H1 (cell line): ENCODE measurements at regions not wholly inside any gene's neighbourhood (a gene's known extent, or its start where the extent isn't known, plus 50 kb on each side); places are given as distances from the start of the nearest gene placed in this dataset.

Experiments
- CTCF ChIA-PET: fragments of 300-600 bp; sonication (Branson Sonifier 250); formaldehyde crosslinking; loops from one replicate; lab custom pipeline; 2021; ENCODE audit not compliant: partially characterized antibody; lab: Charles Lee
- POLR2A ChIA-PET: fragments of 300-600 bp; sonication (Branson Sonifier 250); formaldehyde crosslinking; loops from one replicate; lab custom pipeline; 2021; ENCODE audit warnings: inconsistent platforms; ENCODE audit not compliant: partially characterized antibody; lab: Charles Lee
- DNase-seq, 2 experiments: peaks; one replicate each; pipeline versions ENCODE4 v3.0.0 to v3.0.0-alpha.2; 2010 to 2022; ENCODE audit warnings: low spot score in 2 of 2, low read depth in 1 of 2, mixed read lengths in 1 of 2
- FAIRE-seq: peaks from 2 replicates; lab custom pipeline; 2011; peaks lifted over from hg19 to GRCh38; lab: Jason Lieb, UNC
- H2AFZ ChIP-seq: 2 replicates; pipeline ENCODE4 v1.8.1; 2012; ENCODE audit warnings: low read length, inconsistent platforms
- H2AK5ac ChIP-seq: 2 replicates; pipeline ENCODE4 v1.6.1; 2013; ENCODE audit warnings: low read depth, low read length
- H2BK120ac ChIP-seq: replicated peaks from 2 replicates; pipeline ENCODE3; 2013; ENCODE audit warnings: low read depth, low read length, inconsistent platforms
- H2BK12ac ChIP-seq: 2 replicates; pipeline ENCODE4 v1.6.1; 2013; ENCODE audit warnings: low read depth, low read length
- H2BK15ac ChIP-seq: 2 replicates; pipeline ENCODE4 v1.6.1; 2013; ENCODE audit warnings: low read length
- H2BK20ac ChIP-seq: 2 replicates; pipeline ENCODE4 v1.6.1; 2013; ENCODE audit warnings: low read length
- H2BK5ac ChIP-seq: 2 replicates; pipeline ENCODE4 v1.6.1; 2013; ENCODE audit warnings: low read depth, low read length
- H3K14ac ChIP-seq: 2 replicates; pipeline ENCODE4 v1.6.1; 2013; ENCODE audit warnings: inconsistent platforms; ENCODE audit not compliant: insufficient read length
- H3K18ac ChIP-seq: 2 replicates; pipeline ENCODE4 v1.6.1; 2013; ENCODE audit warnings: low read length; ENCODE audit errors: extremely low read depth
- H3K23ac ChIP-seq: 2 replicates; pipeline ENCODE4 v1.6.1; 2013; ENCODE audit warnings: inconsistent platforms; ENCODE audit not compliant: insufficient read length
- H3K23me2 ChIP-seq: 2 replicates; pipeline ENCODE4 v1.6.1; 2013; ENCODE audit warnings: low read depth, low read length
- H3K27ac ChIP-seq: 2 replicates; pipeline ENCODE4 v1.6.1; 2011; ENCODE audit warnings: low read depth, low read length, inconsistent platforms
- H3K27me3 ChIP-seq, 4 experiments: replicated peaks in 1 of 4; 1 replicate in 1 of 4; 2 replicates in 3 of 4; pipeline versions ENCODE4 v1.6.1 to v1.8.1; 2011 to 2013; ENCODE audit warnings: low read length in 3 of 4, mild to moderate bottlenecking in 3 of 4, inconsistent platforms in 2 of 4, mixed read lengths in 2 of 4, moderate library complexity in 1 of 4; ENCODE audit not compliant: control insufficient read depth in 3 of 4, insufficient read depth in 3 of 4; ENCODE audit errors: extremely low read depth in 1 of 4
- H3K36me3 ChIP-seq, 4 experiments: 2 replicates each; pipeline versions ENCODE4 v1.6.1 to v1.8.1; 2011 to 2013; ENCODE audit warnings: mild to moderate bottlenecking in 4 of 4, low read length in 3 of 4, moderate library complexity in 2 of 4, control low read depth in 1 of 4, inconsistent platforms in 1 of 4; ENCODE audit not compliant: insufficient read depth in 4 of 4, control insufficient read depth in 2 of 4
- H3K4ac ChIP-seq: replicated peaks from 2 replicates; pipeline ENCODE3; 2013; ENCODE audit warnings: low read length, low read depth, mixed read lengths, inconsistent platforms; ENCODE audit not compliant: insufficient read length
- H3K4me1 ChIP-seq, 4 experiments: replicated peaks in 1 of 4; 1 replicate in 1 of 4; 2 replicates in 3 of 4; pipeline versions ENCODE4 v1.6.1 to v1.8.1; 2011 to 2013; ENCODE audit warnings: low read length in 3 of 4, inconsistent platforms in 2 of 4, mixed read lengths in 1 of 4; ENCODE audit not compliant: insufficient read depth in 4 of 4, control insufficient read depth in 3 of 4
- H3K4me2 ChIP-seq, 2 experiments: 2 replicates each; pipeline versions ENCODE4 v1.6.1 to v1.8.1; 2011 to 2013; ENCODE audit warnings: low read depth in 2 of 2, low read length in 2 of 2, control low read depth in 1 of 2, inconsistent platforms in 1 of 2, mild to moderate bottlenecking in 1 of 2; ENCODE audit not compliant: insufficient read depth in 1 of 2
- H3K4me3 ChIP-seq, 4 experiments: fragments of 200-600, 300-600 bp in 1 of 4; sonication (generic), shearing (Covaris generic), sonication (Bioruptor Twin) in 1 of 4; 2 replicates each; pipeline versions ENCODE4 v1.5.1 to v1.8.1; 2011 to 2016; ENCODE audit warnings: low read length in 4 of 4, low read depth in 3 of 4, control low read depth in 2 of 4, inconsistent platforms in 2 of 4, mild to moderate bottlenecking in 2 of 4, mixed read lengths in 1 of 4, moderate library complexity in 1 of 4; ENCODE audit not compliant: insufficient read depth in 2 of 4; ENCODE audit errors: extremely low read depth in 1 of 4
- H3K56ac ChIP-seq: replicated peaks from 2 replicates; pipeline ENCODE3; 2013; ENCODE audit warnings: low read depth, mild to moderate bottlenecking, mixed read lengths, low read length, inconsistent platforms; ENCODE audit not compliant: insufficient read length
- H3K79me1 ChIP-seq: 2 replicates; pipeline ENCODE4 v1.6.1; 2013; ENCODE audit warnings: low read depth, low read length, control low read depth
- H3K79me2 ChIP-seq, 2 experiments: 2 replicates each; pipeline versions ENCODE4 v1.6.1 to v1.8.1; 2012 to 2013; ENCODE audit warnings: low read length in 2 of 2, mild to moderate bottlenecking in 2 of 2, inconsistent platforms in 1 of 2; ENCODE audit not compliant: insufficient read depth in 2 of 2, control insufficient read depth in 1 of 2
- H3K9ac ChIP-seq, 4 experiments: replicated peaks in 1 of 4; 1 replicate in 1 of 4; 2 replicates in 3 of 4; pipeline versions ENCODE4 v1.6.1 to v1.8.1; 2011 to 2013; ENCODE audit warnings: low read depth in 3 of 4, low read length in 3 of 4, control low read depth in 2 of 4, mild to moderate bottlenecking in 2 of 4, moderate library complexity in 2 of 4, inconsistent platforms in 1 of 4; ENCODE audit errors: extremely low read depth in 1 of 4
- H3K9me3 ChIP-seq, 2 experiments: 2 replicates each; pipeline versions ENCODE4 v1.6.1 to v1.8.1; 2012 to 2013; ENCODE audit warnings: mild to moderate bottlenecking in 2 of 2, moderate library complexity in 2 of 2, control low read depth in 1 of 2, inconsistent platforms in 1 of 2, low read depth in 1 of 2, low read length in 1 of 2, mixed read lengths in 1 of 2; ENCODE audit not compliant: insufficient read depth in 2 of 2
- H4K20me1 ChIP-seq, 2 experiments: replicated peaks in 1 of 2; 2 replicates each; pipeline versions ENCODE3 to v1.8.1; 2011 to 2013; ENCODE audit warnings: inconsistent platforms in 2 of 2, low read length in 2 of 2, mild to moderate bottlenecking in 1 of 2; ENCODE audit not compliant: insufficient read depth in 2 of 2, control insufficient read depth in 1 of 2
- H4K5ac ChIP-seq: 2 replicates; pipeline ENCODE4 v1.6.1; 2013; ENCODE audit warnings: low read length, low read depth, mixed read lengths, inconsistent platforms; ENCODE audit not compliant: insufficient read length
- H4K8ac ChIP-seq: 2 replicates; pipeline ENCODE4 v1.8.0; 2013; ENCODE audit warnings: mild to moderate bottlenecking, moderate library complexity, low read length, inconsistent platforms; ENCODE audit not compliant: insufficient read depth; ENCODE audit errors: extremely low read depth
- H4K91ac ChIP-seq: replicated peaks from 2 replicates; pipeline ENCODE3; 2013; ENCODE audit warnings: low read length, mixed read lengths, inconsistent platforms; ENCODE audit not compliant: insufficient read length
- ASH2L ChIP-seq: fragments of 200-600, 300-600 bp; sonication (generic); IDR thresholded peaks from one replicate; pipeline ENCODE4 v1.7.1; 2017; ENCODE audit warnings: low read length
- BCL11A ChIP-seq, 2 experiments: IDR thresholded peaks; one replicate each; pipeline ENCODE4 v1.6.1; 2011; ENCODE audit warnings: low read depth in 2 of 2, low read length in 2 of 2, mild to moderate bottlenecking in 2 of 2
- EP300 ChIP-seq, 2 experiments: IDR thresholded peaks; 1 replicate in 1 of 2; 2 replicates in 1 of 2; pipeline ENCODE4 v1.6.1; 2011 to 2012; ENCODE audit warnings: low read depth in 2 of 2, low read length in 2 of 2, mild to moderate bottlenecking in 2 of 2, borderline replicate concordance in 1 of 2, inconsistent platforms in 1 of 2, moderate library complexity in 1 of 2
- GABPA ChIP-seq: IDR thresholded peaks from 2 replicates; pipeline ENCODE4 v1.6.1; 2011; ENCODE audit warnings: mild to moderate bottlenecking, low read length, moderate library complexity, borderline replicate concordance; ENCODE audit not compliant: insufficient read depth
- JUND ChIP-seq: IDR thresholded peaks from 2 replicates; pipeline ENCODE4 v1.6.1; 2011; ENCODE audit warnings: mild to moderate bottlenecking, improper control_type of control experiment, low read length
- KDM1A ChIP-seq: fragments of 200-600, 300-600 bp; sonication (generic); IDR thresholded peaks from 2 replicates; pipeline ENCODE4 v1.7.1; 2016; ENCODE audit warnings: mild to moderate bottlenecking, low read length, borderline replicate concordance
- KDM4A ChIP-seq: IDR thresholded peaks from one replicate; pipeline ENCODE4 v1.7.1; 2012; ENCODE audit warnings: low read depth, mild to moderate bottlenecking, moderate library complexity, low read length, inconsistent platforms; ENCODE audit not compliant: severe bottlenecking
- MAFK ChIP-seq: IDR thresholded peaks from 2 replicates; pipeline ENCODE4 v1.6.1; 2012; ENCODE audit warnings: low read depth, mild to moderate bottlenecking, improper control_type of control experiment, low read length
- MAX ChIP-seq: IDR thresholded peaks from 2 replicates; pipeline ENCODE4 v1.6.1; 2012; ENCODE audit warnings: inconsistent platforms
- RFX5 ChIP-seq: IDR thresholded peaks from 2 replicates; pipeline ENCODE4 v1.6.1; 2011; ENCODE audit warnings: low read depth, low read length, improper control_type of control experiment, borderline replicate concordance
- SIRT6 ChIP-seq: IDR thresholded peaks from one replicate; pipeline ENCODE4 v1.7.1; 2012; ENCODE audit warnings: low read length, inconsistent platforms
- SP1 ChIP-seq: IDR thresholded peaks from 2 replicates; pipeline ENCODE4 v1.6.1; 2011; ENCODE audit warnings: low read depth, low read length
- SP2 ChIP-seq: IDR thresholded peaks from 2 replicates; pipeline ENCODE4 v1.6.1; 2012; ENCODE audit warnings: mild to moderate bottlenecking, low read length, inconsistent platforms
- TCF12 ChIP-seq: IDR thresholded peaks from 2 replicates; pipeline ENCODE4 v1.6.1; 2011; ENCODE audit warnings: low read depth, mild to moderate bottlenecking, low read length
- YY1 ChIP-seq: IDR thresholded peaks from 2 replicates; pipeline ENCODE4 v1.6.1; 2011; ENCODE audit warnings: low read depth, mild to moderate bottlenecking, low read length
- WGBS, 2 experiments: shearing (Covaris generic) in 1 of 2; methylation state at CpG; one replicate each; pipeline versions ENCODE4 v1.1.6 to v1.1.7; 2013 to 2015; ENCODE audit warnings: low lambda C conversion rate in 2 of 2, mixed read lengths in 2 of 2, inconsistent platforms in 1 of 2, low coverage in 1 of 2, missing lambda C conversion rate in 1 of 2; ENCODE audit not compliant: insufficient replicate concordance in 2 of 2, insufficient coverage in 1 of 2, insufficient read length in 1 of 2; ENCODE audit errors: extremely low coverage in 1 of 2, missing lambda C conversion rate in 1 of 2; 5-methylcytosine and 5-hydroxymethylcytosine counted together

GRCh38 chr4:28686618-28687017 is 1826.0 kb downstream of the STIM2 start:
- WGBS, 2 experiments: 73% methylated on average over 4 of the region's 4 CpGs; no CpG with 5 or more reads in 1 of the 2 experiments
- H2AFZ ChIP-seq: peak overlapping the region; percentile 73; the same call in 1 of the 2 replicates
- H3K4me2 ChIP-seq: no peak overlapping the region
- H2BK5ac ChIP-seq: no peak overlapping the region
- H3K9ac ChIP-seq: no peak overlapping the region
- H2AK5ac ChIP-seq: no peak overlapping the region
- H3K56ac ChIP-seq: no peak overlapping the region
- no peaks in the 10 kb centered on the region for H4K20me1 ChIP-seq
- no peaks in the 10 kb centered on the region for H3K9me3 ChIP-seq
- peak overlapping the region; percentile 55; the same call in 1 of the 2 replicates for H2BK12ac ChIP-seq
- no peak overlapping the region for H2BK120ac ChIP-seq
- H2BK15ac ChIP-seq: no peak overlapping the region
- no peak overlapping the region for H3K4me3 ChIP-seq
- FAIRE-seq (no peak), DNase-seq (peak; percentile 27 to 62)
- no peak overlapping the region for H3K14ac ChIP-seq
- H3K4ac ChIP-seq: no peak overlapping the region
- no peak overlapping the region for H4K8ac ChIP-seq
- peak overlapping the region; percentile 51 for H2BK20ac ChIP-seq
- CTCF ChIA-PET: interaction anchor here (0.5 to 1.5 kb wide), 12 partner anchors 9 to 365 kb away, joined by 3 to 5 read pairs (median 3); no protein-coding TSS in a partner anchor
- no peak overlapping the region for H3K27ac ChIP-seq
- H3K23me2 ChIP-seq: no peaks in the 10 kb centered on the region
- no peaks in the 10 kb centered on the region for H3K36me3 ChIP-seq
- H3K79me2 ChIP-seq: no peaks in the 10 kb centered on the region
- POLR2A ChIA-PET: no interaction called here
- H3K23ac ChIP-seq: no peak overlapping the region
- no peak overlapping the region for H4K91ac ChIP-seq
- H3K4me1 ChIP-seq: peaks cover 0 to 12% (median 1%) of the 10 kb centered on the region in 4 experiments; a peak in 2 of 7 replicates
- no peaks in the 10 kb centered on the region for H3K79me1 ChIP-seq
- no peak overlapping the region for H4K5ac ChIP-seq
- H3K27me3 ChIP-seq: no peaks in the 10 kb centered on the region
- no peak overlapping the region for H3K18ac ChIP-seq
- TF ChIP-seq SP1 (no peak), TCF12 (0 out of 2 replicates have a peak, but pooled peaks have one; percentile 43), MAX (peak; percentile 38; the same call in 1 of the 2 replicates), KDM1A (no peak), JUND (0 out of 2 replicates have a peak, but pooled peaks have one; percentile 24), ASH2L (no peak), SIRT6 (no peak), SP2 (no peak), MAFK (no peak), KDM4A (no peak), BCL11A (IDR thresholded peaks at IDR 0.05; ENCODE audit: low read depth in 2 of 2, low read length in 2 of 2) (no peak), GABPA (no peak), YY1 (peak; percentile 37; the same call in 1 of the 2 replicates), RFX5 (no peak), EP300 (IDR thresholded peaks at IDR 0.05; ENCODE audit: borderline replicate concordance in 1 of 2, low read depth in 2 of 2, low read length in 2 of 2) (no peak)
